ENCODE measurements at regions not wholly inside any gene's neighbourhood (a gene's known extent, or its start where the extent isn't known, plus 50 kb on each side); places are given as distances from the start of the nearest gene placed in this dataset.

DNA sequence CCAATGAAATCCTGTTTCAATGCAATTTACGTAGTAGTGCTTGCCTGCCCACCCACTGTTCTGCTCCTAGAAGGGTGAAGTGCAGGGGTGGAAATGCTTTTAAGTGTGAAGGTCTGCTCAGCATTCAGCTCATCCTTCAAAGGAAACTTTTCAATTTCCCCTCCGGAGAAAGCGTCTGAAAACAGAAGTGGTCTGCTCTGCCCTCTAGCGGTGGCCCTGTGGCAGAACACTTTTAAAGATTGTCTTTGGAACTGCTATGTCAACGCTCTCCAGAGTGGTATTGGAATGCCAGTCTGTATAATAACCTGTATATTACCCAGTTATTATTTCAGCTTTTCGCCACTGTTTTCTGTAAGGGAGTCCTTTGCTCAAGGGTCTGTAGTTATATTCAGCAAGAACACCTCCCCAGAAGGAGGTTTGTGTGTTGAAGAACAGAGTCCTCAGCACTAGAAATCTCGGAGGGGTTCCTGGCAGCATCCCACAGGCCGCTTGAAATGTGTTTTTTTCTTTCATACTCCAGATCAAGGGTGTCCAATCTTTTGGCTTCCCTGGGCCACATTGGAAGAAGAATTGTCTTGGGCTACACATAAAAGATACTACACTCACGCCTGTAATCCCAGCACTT is 63.1 kb upstream of the KLHL31 start:
- no peak for TF ChIP-seq TOX (CRISPR knock-in tag; IDR thresholded peaks at IDR 0.05; ENCODE audit: borderline replicate concordance)
- no peak for TF ChIP-seq ISL1 (CRISPR knock-in tag; IDR thresholded peaks at IDR 0.05)
- no peak for TF ChIP-seq ZNF565 (CRISPR knock-in tag; conservative IDR thresholded peaks at IDR 0.05; ENCODE audit: low read depth)
- no peak for TF ChIP-seq CSDC2 (CRISPR knock-in tag; IDR thresholded peaks at IDR 0.05)
- TF ChIP-seq, protein P1, sequence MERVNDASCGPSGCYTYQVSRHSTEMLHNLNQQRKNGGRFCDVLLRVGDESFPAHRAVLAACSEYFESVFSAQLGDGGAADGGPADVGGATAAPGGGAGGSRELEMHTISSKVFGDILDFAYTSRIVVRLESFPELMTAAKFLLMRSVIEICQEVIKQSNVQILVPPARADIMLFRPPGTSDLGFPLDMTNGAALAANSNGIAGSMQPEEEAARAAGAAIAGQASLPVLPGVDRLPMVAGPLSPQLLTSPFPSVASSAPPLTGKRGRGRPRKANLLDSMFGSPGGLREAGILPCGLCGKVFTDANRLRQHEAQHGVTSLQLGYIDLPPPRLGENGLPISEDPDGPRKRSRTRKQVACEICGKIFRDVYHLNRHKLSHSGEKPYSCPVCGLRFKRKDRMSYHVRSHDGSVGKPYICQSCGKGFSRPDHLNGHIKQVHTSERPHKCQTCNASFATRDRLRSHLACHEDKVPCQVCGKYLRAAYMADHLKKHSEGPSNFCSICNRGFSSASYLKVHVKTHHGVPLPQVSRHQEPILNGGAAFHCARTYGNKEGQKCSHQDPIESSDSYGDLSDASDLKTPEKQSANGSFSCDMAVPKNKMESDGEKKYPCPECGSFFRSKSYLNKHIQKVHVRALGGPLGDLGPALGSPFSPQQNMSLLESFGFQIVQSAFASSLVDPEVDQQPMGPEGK (CRISPR knock-in tag; IDR thresholded peaks at IDR 0.05; ENCODE audit: borderline replicate concordance), result no peak
- TF ChIP-seq ZFP30 (CRISPR knock-in tag; IDR thresholded peaks at IDR 0.05), result no peak
- TF ChIP-seq, protein P2, sequence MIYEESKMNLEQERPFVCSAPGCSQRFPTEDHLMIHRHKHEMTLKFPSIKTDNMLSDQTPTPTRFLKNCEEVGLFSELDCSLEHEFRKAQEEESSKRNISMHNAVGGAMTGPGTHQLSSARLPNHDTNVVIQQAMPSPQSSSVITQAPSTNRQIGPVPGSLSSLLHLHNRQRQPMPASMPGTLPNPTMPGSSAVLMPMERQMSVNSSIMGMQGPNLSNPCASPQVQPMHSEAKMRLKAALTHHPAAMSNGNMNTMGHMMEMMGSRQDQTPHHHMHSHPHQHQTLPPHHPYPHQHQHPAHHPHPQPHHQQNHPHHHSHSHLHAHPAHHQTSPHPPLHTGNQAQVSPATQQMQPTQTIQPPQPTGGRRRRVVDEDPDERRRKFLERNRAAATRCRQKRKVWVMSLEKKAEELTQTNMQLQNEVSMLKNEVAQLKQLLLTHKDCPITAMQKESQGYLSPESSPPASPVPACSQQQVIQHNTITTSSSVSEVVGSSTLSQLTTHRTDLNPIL (CRISPR knock-in tag; IDR thresholded peaks at IDR 0.05; ENCODE audit: low read depth), result no peak
- TF ChIP-seq ZFP3 (CRISPR knock-in tag; IDR thresholded peaks at IDR 0.05), result no peak
- TF ChIP-seq RARB (CRISPR knock-in tag; IDR thresholded peaks at IDR 0.05), result no peak
- TF ChIP-seq PPARA (CRISPR knock-in tag; IDR thresholded peaks at IDR 0.05; ENCODE audit: borderline replicate concordance), result no peak
- TF ChIP-seq OSR1 (CRISPR knock-in tag; IDR thresholded peaks at IDR 0.05), result no peak
- no peak for TF ChIP-seq ZNF70 (CRISPR knock-in tag; IDR thresholded peaks at IDR 0.05)
- TF ChIP-seq, protein P3, sequence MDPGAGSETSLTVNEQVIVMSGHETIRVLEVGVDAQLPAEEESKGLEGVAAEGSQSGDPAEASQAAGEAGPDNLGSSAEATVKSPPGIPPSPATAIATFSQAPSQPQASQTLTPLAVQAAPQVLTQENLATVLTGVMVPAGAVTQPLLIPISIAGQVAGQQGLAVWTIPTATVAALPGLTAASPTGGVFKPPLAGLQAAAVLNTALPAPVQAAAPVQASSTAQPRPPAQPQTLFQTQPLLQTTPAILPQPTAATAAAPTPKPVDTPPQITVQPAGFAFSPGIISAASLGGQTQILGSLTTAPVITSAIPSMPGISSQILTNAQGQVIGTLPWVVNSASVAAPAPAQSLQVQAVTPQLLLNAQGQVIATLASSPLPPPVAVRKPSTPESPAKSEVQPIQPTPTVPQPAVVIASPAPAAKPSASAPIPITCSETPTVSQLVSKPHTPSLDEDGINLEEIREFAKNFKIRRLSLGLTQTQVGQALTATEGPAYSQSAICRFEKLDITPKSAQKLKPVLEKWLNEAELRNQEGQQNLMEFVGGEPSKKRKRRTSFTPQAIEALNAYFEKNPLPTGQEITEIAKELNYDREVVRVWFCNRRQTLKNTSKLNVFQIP (CRISPR knock-in tag; IDR thresholded peaks at IDR 0.05; ENCODE audit: borderline replicate concordance, low read depth), result no peak
